OCI-LY1 (cell line): ENCODE measurements at regions not wholly inside any gene's neighbourhood (a gene's known extent, or its start where the extent isn't known, plus 50 kb on each side); places are given as distances from the start of the nearest gene placed in this dataset.

Experiments used
- H2AFZ ChIP-seq: fragments of 200-600 bp; sonication (generic), shearing (Covaris generic); 2 replicates; pipeline ENCODE4 v1.6.0; 2014; ENCODE audit warnings: antibody characterized with exemption, mild to moderate bottlenecking, low read length
- H3F3A ChIP-seq: fragments of 200-600 bp; sonication (generic), shearing (Covaris generic); 2 replicates; pipeline ENCODE4 v1.6.0; 2014; ENCODE audit warnings: mild to moderate bottlenecking, antibody characterized with exemption, low read length, moderate library complexity; ENCODE audit not compliant: insufficient read depth
- H3K27ac ChIP-seq: fragments of 200-600 bp; sonication (generic); 2 replicates; pipeline ENCODE4 v1.5.1; 2014; ENCODE audit warnings: low read length, mixed run types, mild to moderate bottlenecking, low read depth; ENCODE audit not compliant: poor library complexity, severe bottlenecking
- H3K27me3 ChIP-seq: fragments of 200-600 bp; sonication (generic); 2 replicates; pipeline ENCODE4 v1.6.0; 2014; ENCODE audit warnings: antibody characterized with exemption, mild to moderate bottlenecking, low read length, moderate library complexity; ENCODE audit not compliant: insufficient read depth
- H3K36me3 ChIP-seq: fragments of 200-600 bp; sonication (generic); 2 replicates; pipeline ENCODE4 v1.6.1; 2014; ENCODE audit warnings: mild to moderate bottlenecking, antibody characterized with exemption, low read length, moderate library complexity, mixed read lengths; ENCODE audit not compliant: insufficient read depth
- H3K4me1 ChIP-seq: fragments of 200-600 bp; sonication (generic); 2 replicates; pipeline ENCODE4 v1.5.1; 2014; ENCODE audit warnings: mild to moderate bottlenecking, low read length, moderate library complexity; ENCODE audit not compliant: insufficient read depth, severe bottlenecking
- H3K4me2 ChIP-seq: fragments of 200-600 bp; sonication (generic), shearing (Covaris generic); 2 replicates; pipeline ENCODE4 v1.6.1; 2014; ENCODE audit warnings: low read length
- H3K4me3 ChIP-seq: fragments of 200-600 bp; sonication (generic); 2 replicates; pipeline ENCODE4 v1.5.1; 2014; ENCODE audit warnings: low read length, low read depth, mild to moderate bottlenecking, mixed read lengths; ENCODE audit not compliant: poor library complexity, severe bottlenecking
- H3K79me2 ChIP-seq: fragments of 200-600 bp; shearing (Covaris generic); 2 replicates; pipeline ENCODE4 v1.6.1; 2016; ENCODE audit warnings: mixed run types, low read length, mixed read lengths; ENCODE audit not compliant: insufficient read depth
- H3K9ac ChIP-seq: fragments of 200-600 bp; sonication (generic), shearing (Covaris generic); 2 replicates; pipeline ENCODE4 v1.6.1; 2014; ENCODE audit warnings: mild to moderate bottlenecking, low read length, mixed read lengths
- H3K9me2 ChIP-seq: fragments of 200-600 bp; sonication (generic), shearing (Covaris generic); 2 replicates; pipeline ENCODE4 v1.6.1; 2014; ENCODE audit warnings: low read depth, mild to moderate bottlenecking, low read length, mixed read lengths
- H3K9me3 ChIP-seq: fragments of 200-600 bp; shearing (Covaris generic); 2 replicates; pipeline ENCODE4 v1.6.1; 2014; ENCODE audit warnings: low read length, mixed read lengths
- H4K20me1 ChIP-seq: fragments of 200-600 bp; sonication (generic), shearing (Covaris generic); 2 replicates; pipeline ENCODE4 v1.6.0; 2016; ENCODE audit warnings: mild to moderate bottlenecking, low read length; ENCODE audit not compliant: insufficient read depth
- CTCF ChIP-seq: fragments of 200-600 bp; sonication (generic), shearing (Covaris generic); IDR thresholded peaks from 2 replicates; pipeline ENCODE4 v1.5.1; 2017; ENCODE audit warnings: mild to moderate bottlenecking, antibody characterized with exemption, low read length, moderate library complexity, mixed read lengths
- EZH2 ChIP-seq: fragments of 200-600 bp; sonication (generic), shearing (Covaris generic); IDR thresholded peaks from 2 replicates; pipeline ENCODE4 v1.8.0; 2017; ENCODE audit warnings: borderline replicate concordance, mixed run types, mild to moderate bottlenecking, antibody characterized with exemption, low read length, moderate library complexity, mixed read lengths

GRCh38 chr3:87397211-87397610 is 120.8 kb upstream of the POU1F1 start:
- TF ChIP-seq CTCF (no peak), EZH2 (no peak)
- Histone ChIP-seq H3K4me1 (no peaks in the 10 kb centered on the region), H3K4me2 (no peak overlapping the region), H3F3A (no peaks in the 10 kb centered on the region), H2AFZ (no peak overlapping the region), H3K9ac (no peak overlapping the region), H3K27ac (no peak overlapping the region), H4K20me1 (no peaks in the 10 kb centered on the region), H3K4me3 (no peak overlapping the region), H3K27me3 (no peaks in the 10 kb centered on the region), H3K79me2 (no peaks in the 10 kb centered on the region), H3K9me2 (no peaks in the 10 kb centered on the region), H3K36me3 (no peaks in the 10 kb centered on the region), H3K9me3 (no peaks in the 10 kb centered on the region)

- Histone ChIP-seq H3K9me2 (no peaks in the 10 kb centered on the region), H3K4me1 (no peaks in the 10 kb centered on the region), H3K27me3 (no peaks in the 10 kb centered on the region), H3K4me2 (no peak overlapping the region), H3F3A (no peaks in the 10 kb centered on the region), H2AFZ (no peak overlapping the region), H3K36me3 (no peaks in the 10 kb centered on the region), H3K27ac (no peak overlapping the region), H4K20me1 (no peaks in the 10 kb centered on the region), H3K9ac (no peak overlapping the region), H3K4me3 (no peak overlapping the region), H3K9me3 (no peaks in the 10 kb centered on the region), H3K79me2 (no peaks in the 10 kb centered on the region)
- TF ChIP-seq EZH2, result no peak
- TF ChIP-seq CTCF, result no peak
These were observed 114.4 kb upstream of the POU1F1 start for GRCh38 chr3:87390821-87391220.

GRCh38 chr3:87390353-87390752 is 114.0 kb upstream of the POU1F1 start:
- H3K9ac ChIP-seq, result no peak overlapping the region
- TF ChIP-seq CTCF (no peak), EZH2 (no peak)
- H3K4me2 ChIP-seq, result no peak overlapping the region
- H2AFZ ChIP-seq, result no peak overlapping the region
- no peaks in the 10 kb centered on the region for H3K79me2 ChIP-seq
- H3F3A ChIP-seq, result no peaks in the 10 kb centered on the region
- H3K9me3 ChIP-seq, result no peaks in the 10 kb centered on the region
- no peaks in the 10 kb centered on the region for H4K20me1 ChIP-seq
- no peak overlapping the region for H3K27ac ChIP-seq
- H3K9me2 ChIP-seq, result no peaks in the 10 kb centered on the region
- H3K27me3 ChIP-seq, result no peaks in the 10 kb centered on the region
- no peaks in the 10 kb centered on the region for H3K4me1 ChIP-seq
- no peaks in the 10 kb centered on the region for H3K36me3 ChIP-seq
- no peak overlapping the region for H3K4me3 ChIP-seq
